ENCODE measurements at regions not wholly inside any gene's neighbourhood (a gene's known extent, or its start where the extent isn't known, plus 50 kb on each side); places are given as distances from the start of the nearest gene placed in this dataset.

GRCh38 chr11:41989823-41990380 lies 530.5 kb upstream of the LRRC4C start:
- no peak for TF ChIP-seq EZH2 (IDR thresholded peaks at IDR 0.05; ENCODE audit: borderline replicate concordance, low read length)
- TF ChIP-seq, protein P1, sequence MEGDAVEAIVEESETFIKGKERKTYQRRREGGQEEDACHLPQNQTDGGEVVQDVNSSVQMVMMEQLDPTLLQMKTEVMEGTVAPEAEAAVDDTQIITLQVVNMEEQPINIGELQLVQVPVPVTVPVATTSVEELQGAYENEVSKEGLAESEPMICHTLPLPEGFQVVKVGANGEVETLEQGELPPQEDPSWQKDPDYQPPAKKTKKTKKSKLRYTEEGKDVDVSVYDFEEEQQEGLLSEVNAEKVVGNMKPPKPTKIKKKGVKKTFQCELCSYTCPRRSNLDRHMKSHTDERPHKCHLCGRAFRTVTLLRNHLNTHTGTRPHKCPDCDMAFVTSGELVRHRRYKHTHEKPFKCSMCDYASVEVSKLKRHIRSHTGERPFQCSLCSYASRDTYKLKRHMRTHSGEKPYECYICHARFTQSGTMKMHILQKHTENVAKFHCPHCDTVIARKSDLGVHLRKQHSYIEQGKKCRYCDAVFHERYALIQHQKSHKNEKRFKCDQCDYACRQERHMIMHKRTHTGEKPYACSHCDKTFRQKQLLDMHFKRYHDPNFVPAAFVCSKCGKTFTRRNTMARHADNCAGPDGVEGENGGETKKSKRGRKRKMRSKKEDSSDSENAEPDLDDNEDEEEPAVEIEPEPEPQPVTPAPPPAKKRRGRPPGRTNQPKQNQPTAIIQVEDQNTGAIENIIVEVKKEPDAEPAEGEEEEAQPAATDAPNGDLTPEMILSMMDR (conservative IDR thresholded peaks at IDR 0.05 in 1 of 2, IDR thresholded peaks at IDR 0.05 in 1 of 2; ENCODE audit: extremely low read depth in 1 of 2, insufficient read depth in 1 of 2, low read depth in 1 of 2, low read length in 2 of 2) = no peak
